GM23338 (cell line): ENCODE measurements at regions not wholly inside any gene's neighbourhood (a gene's known extent, or its start where the extent isn't known, plus 50 kb on each side); places are given as distances from the start of the nearest gene placed in this dataset.

Experiments used
- ATAC-seq: fragments of 200-7000 bp; cut with Tn5 transposase; 3 replicates; pipeline ENCODE4 v1.9.1; 2020
- DNase-seq: peaks from one replicate; pipeline ENCODE4 v3.0.0-alpha.2; 2015; ENCODE audit warnings: low spot score
- H2AFZ ChIP-seq: fragments of 200-600 bp; sonication (generic); 2 replicates; pipeline ENCODE4 v1.8.0; 2016; ENCODE audit warnings: antibody characterized with exemption, mild to moderate bottlenecking, moderate library complexity
- H3F3A ChIP-seq: fragments of 200-600 bp; sonication (generic); replicated peaks from 2 replicates; pipeline ENCODE4 v1.8.0; 2017; ENCODE audit warnings: antibody characterized with exemption, mixed run types, low read depth
- H3K27ac ChIP-seq: fragments of 200-600 bp; sonication (generic); 2 replicates; pipeline ENCODE4 v1.6.1; 2016; ENCODE audit warnings: low read depth
- H3K27me3 ChIP-seq: fragments of 200-600 bp; sonication (generic); 2 replicates; pipeline ENCODE4 v1.8.0; 2016; ENCODE audit warnings: mild to moderate bottlenecking, mixed run types, moderate library complexity; ENCODE audit not compliant: insufficient read depth
- H3K36me3 ChIP-seq: fragments of 200-600 bp; sonication (generic); 2 replicates; pipeline ENCODE4 v1.8.0; 2016; ENCODE audit warnings: mild to moderate bottlenecking; ENCODE audit not compliant: insufficient read depth
- H3K4me1 ChIP-seq: fragments of 200-600 bp; sonication (generic); 2 replicates; pipeline ENCODE4 v1.8.0; 2016; ENCODE audit warnings: mild to moderate bottlenecking, moderate library complexity; ENCODE audit not compliant: insufficient read depth
- H3K4me2 ChIP-seq: fragments of 200-600 bp; sonication (generic); 2 replicates; pipeline ENCODE4 v1.7.1; 2017; ENCODE audit warnings: mixed run types
- H3K4me3 ChIP-seq: fragments of 200-600 bp; sonication (generic); 2 replicates; pipeline ENCODE4 v1.6.1; 2016; ENCODE audit warnings: mixed run types
- H3K79me2 ChIP-seq: fragments of 200-600 bp; sonication (generic); replicated peaks from 2 replicates; pipeline ENCODE4 v1.8.0; 2017; ENCODE audit warnings: mild to moderate bottlenecking; ENCODE audit not compliant: insufficient read depth
- H3K9me2 ChIP-seq: fragments of 200-600 bp; sonication (generic); 2 replicates; pipeline ENCODE4 v1.8.0; 2017; ENCODE audit not compliant: insufficient read depth
- H4K20me1 ChIP-seq: fragments of 200-600 bp; sonication (generic); replicated peaks from 2 replicates; pipeline ENCODE4 v1.8.0; 2017; ENCODE audit warnings: mild to moderate bottlenecking; ENCODE audit not compliant: insufficient read depth
- H3K27ac Mint-ChIP-seq: 2 replicates; pipeline ENCODE4 v1.8.0; 2020; ENCODE audit warnings: inconsistent platforms, mild to moderate bottlenecking, moderate library complexity, mixed read lengths
- H3K27me3 Mint-ChIP-seq: 3 replicates; pipeline ENCODE4 v1.8.0; 2022; ENCODE audit warnings: low read depth, mild to moderate bottlenecking, moderate library complexity, mixed read lengths, inconsistent platforms; ENCODE audit not compliant: insufficient read depth, poor library complexity
- H3K36me3 Mint-ChIP-seq: 3 replicates; pipeline ENCODE4 v1.8.0; 2021; ENCODE audit warnings: low read depth, mild to moderate bottlenecking, inconsistent platforms, moderate library complexity, mixed read lengths
- H3K4me1 Mint-ChIP-seq: 3 replicates; pipeline ENCODE4 v1.8.0; 2020; ENCODE audit warnings: mild to moderate bottlenecking, inconsistent platforms, mixed read lengths
- H3K4me3 Mint-ChIP-seq: 3 replicates; pipeline ENCODE4 v1.8.0; 2021; ENCODE audit warnings: moderate library complexity, mild to moderate bottlenecking, inconsistent platforms, mixed read lengths
- H3K9me3 Mint-ChIP-seq: 3 replicates; pipeline ENCODE4 v1.8.0; 2020; ENCODE audit warnings: moderate library complexity, mild to moderate bottlenecking, inconsistent platforms, mixed read lengths
- CREB1 ChIP-seq: fragments of 250-450 bp; sonication (Bioruptor Pico); IDR thresholded peaks from 2 replicates; pipeline ENCODE4 v1.5.0; 2020; ENCODE audit warnings: low read depth, mild to moderate bottlenecking, moderate library complexity
- CTCF ChIP-seq, 2 experiments: fragments of 200-600 bp in 1 of 2; sonication (generic) in 1 of 2; conservative IDR thresholded peaks; 2 replicates each; pipeline versions ENCODE4 v1.5.1 to v1.6.1; 2016 to 2017; ENCODE audit warnings: antibody characterized with exemption in 2 of 2, low read depth in 2 of 2, mild to moderate bottlenecking in 2 of 2, moderate library complexity in 1 of 2
- ETS1 ChIP-seq: IDR thresholded peaks from 2 replicates; pipeline ENCODE4 v1.6.1; 2016; ENCODE audit warnings: antibody characterized with exemption
- EZH2 ChIP-seq: fragments of 200-600 bp; sonication (generic); IDR thresholded peaks from one replicate; pipeline ENCODE4 v1.8.0; 2017; ENCODE audit warnings: antibody characterized with exemption, mild to moderate bottlenecking, low read depth; ENCODE audit not compliant: unreplicated experiment
- JUNB ChIP-seq: IDR thresholded peaks from one replicate; pipeline ENCODE4 v1.6.1; 2016; ENCODE audit warnings: antibody characterized with exemption; ENCODE audit not compliant: unreplicated experiment
- NANOG ChIP-seq: IDR thresholded peaks from 2 replicates; pipeline ENCODE4 v1.6.1; 2016; ENCODE audit warnings: antibody characterized with exemption, borderline replicate concordance
- POLR2AphosphoS5 ChIP-seq: IDR thresholded peaks from 2 replicates; pipeline ENCODE4 v1.6.1; 2016; ENCODE audit warnings: antibody characterized with exemption, low read depth
- REST ChIP-seq: IDR thresholded peaks from one replicate; pipeline ENCODE4 v1.6.1; 2018; ENCODE audit warnings: antibody characterized with exemption; ENCODE audit not compliant: unreplicated experiment
- STAT1 ChIP-seq: IDR thresholded peaks from one replicate; pipeline ENCODE4 v1.6.1; 2016; ENCODE audit warnings: antibody characterized with exemption; ENCODE audit not compliant: unreplicated experiment
- ZNF114 ChIP-seq: fragments of 250-450 bp; sonication (Bioruptor Pico); IDR thresholded peaks from 2 replicates; pipeline ENCODE4 v1.5.0; 2020; ENCODE audit warnings: mild to moderate bottlenecking, moderate library complexity
- ZNF331 ChIP-seq: fragments of 250-450 bp; sonication (Bioruptor Pico); IDR thresholded peaks from 2 replicates; pipeline ENCODE4 v1.5.0; 2020; ENCODE audit warnings: low read depth, mild to moderate bottlenecking, moderate library complexity
- ZNF462 ChIP-seq: fragments of 250-450 bp; sonication (Bioruptor Pico); IDR thresholded peaks from 2 replicates; pipeline ENCODE4 v1.5.0; 2020; ENCODE audit warnings: mild to moderate bottlenecking, moderate library complexity

GRCh38 chr4:79259242-79259641 lies 66.6 kb downstream of the NAA11 start:
- no peak overlapping the region for H3K4me2 ChIP-seq
- no peaks in the 10 kb centered on the region for H3K27me3 Mint-ChIP-seq
- no peaks in the 10 kb centered on the region for H3K27me3 ChIP-seq
- DNase-seq (no peak), ATAC-seq (no peak)
- peaks cover 4% of the 10 kb centered on the region for H3K36me3 Mint-ChIP-seq
- H3K4me3 ChIP-seq: no peak overlapping the region
- no peaks in the 10 kb centered on the region for H4K20me1 ChIP-seq
- no peaks in the 10 kb centered on the region for H3K9me2 ChIP-seq
- no peak overlapping the region for H3K27ac Mint-ChIP-seq
- H3K27ac ChIP-seq: no peak overlapping the region
- TF ChIP-seq ZNF114 (CRISPR knock-in tag) (no peak), JUNB (no peak), NANOG (no peak), REST (no peak), CTCF (conservative IDR thresholded peaks at IDR 0.05; ENCODE audit: low read depth in 2 of 2) (no peak), ETS1 (no peak), STAT1 (no peak), ZNF331 (CRISPR knock-in tag) (no peak), EZH2 (no peak), CREB1 (no peak), ZNF462 (CRISPR knock-in tag) (no peak), POLR2AphosphoS5 (no peak)
- no peaks in the 10 kb centered on the region for H3F3A ChIP-seq
- no peaks in the 10 kb centered on the region for H3K36me3 ChIP-seq
- H3K79me2 ChIP-seq: no peaks in the 10 kb centered on the region
- H3K4me3 Mint-ChIP-seq: no peak overlapping the region
- no peak overlapping the region for H2AFZ ChIP-seq
- H3K4me1 ChIP-seq: no peaks in the 10 kb centered on the region
- H3K4me1 Mint-ChIP-seq: no peaks in the 10 kb centered on the region
- H3K9me3 Mint-ChIP-seq: peaks cover 14% of the 10 kb centered on the region
